Upper lobe of left lung (tissue), 4 donors: ENCODE measurements at regions not wholly inside any gene's neighbourhood (a gene's known extent, or its start where the extent isn't known, plus 50 kb on each side); places are given as distances from the start of the nearest gene placed in this dataset.

Experiments
- CTCF ChIP-seq, 6 experiments: fragments of 450-650 bp in 4 of 6; fragments of 200-600 bp in 2 of 6; sonication (generic) in 2 of 6; IDR thresholded peaks; one replicate each; pipeline ENCODE4 v1.5.1; 2016 to 2019; ENCODE audit warnings: antibody characterized with exemption in 6 of 6
- EP300 ChIP-seq, 4 donors: sonication (generic); formaldehyde crosslinking; IDR thresholded peaks; one replicate each; pipeline ENCODE4 v1.5.1; 2017; ENCODE audit warnings: antibody characterized with exemption in 4 of 4, control low read depth in 2 of 4
- POLR2A ChIP-seq, 4 donors: fragments of 450-650 bp; IDR thresholded peaks; one replicate each; pipeline ENCODE4 v1.5.1; 2016 to 2017; ENCODE audit warnings: antibody characterized with exemption in 4 of 4, mild to moderate bottlenecking in 2 of 4
- POLR2AphosphoS5 ChIP-seq, 2 donors: sonication (generic); formaldehyde crosslinking; IDR thresholded peaks; one replicate each; pipeline ENCODE4 v1.5.1; 2017; ENCODE audit warnings: antibody characterized with exemption in 2 of 2

GRCh38 chr1:34270181-34270580 is 93.5 kb downstream of the C1orf94 start:
- TF ChIP-seq POLR2AphosphoS5 (IDR thresholded peaks at IDR 0.05) (no peak), CTCF (IDR thresholded peaks at IDR 0.05) (no peak), EP300 (IDR thresholded peaks at IDR 0.05) (no peak), POLR2A (IDR thresholded peaks at IDR 0.05) (no peak)
